ENCODE measurements at regions not wholly inside any gene's neighbourhood (a gene's known extent, or its start where the extent isn't known, plus 50 kb on each side); places are given as distances from the start of the nearest gene placed in this dataset.
"Not testable (repeated sequence)": the region's sequence is repeated elsewhere in the genome, so short reads cannot be mapped to it uniquely, and the experiment has no call there.

DNA sequence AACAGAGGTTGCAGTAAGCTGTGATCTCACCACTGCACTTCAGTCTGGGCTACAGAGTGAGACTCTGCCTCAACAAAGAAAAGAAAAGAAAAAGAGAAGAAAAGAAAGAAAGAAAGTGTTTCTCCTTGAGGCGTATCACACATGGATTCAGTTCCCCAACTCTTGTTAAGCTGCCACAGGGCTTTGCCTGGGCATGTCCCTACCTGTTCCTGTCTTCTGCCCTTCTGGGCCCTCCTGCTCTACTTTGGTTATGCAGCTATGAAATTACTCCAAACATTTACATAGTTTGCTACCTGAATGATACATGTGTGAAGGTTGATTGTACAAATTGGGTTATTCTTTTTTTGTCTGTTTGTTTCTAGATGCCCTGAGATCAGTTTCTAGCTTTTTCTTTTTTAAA lies 929.8 kb downstream of the SPATA31A7 start:
- H3K4me1 Mint-ChIP-seq; DNase-seq; H3K4me3 Mint-ChIP-seq; H3K27me3 Mint-ChIP-seq; H3K36me3 Mint-ChIP-seq; H3K36me3 ChIP-seq (ENCODE audit: insufficient read depth, low read length); H3K4me3 ChIP-seq (ENCODE audit: low read length); H3K9me3 Mint-ChIP-seq; CTCF ChIA-PET; POLR2A ChIA-PET; H3K27ac ChIP-seq (ENCODE audit: low read depth, low read length); H3K9me3 ChIP-seq (ENCODE audit: low read length); H3K4me1 ChIP-seq (ENCODE audit: insufficient read depth, low read length); H3K27ac Mint-ChIP-seq; H3K27me3 ChIP-seq (ENCODE audit: insufficient read depth, low read length, poor library complexity, severe bottlenecking): not testable (repeated sequence)

DNA sequence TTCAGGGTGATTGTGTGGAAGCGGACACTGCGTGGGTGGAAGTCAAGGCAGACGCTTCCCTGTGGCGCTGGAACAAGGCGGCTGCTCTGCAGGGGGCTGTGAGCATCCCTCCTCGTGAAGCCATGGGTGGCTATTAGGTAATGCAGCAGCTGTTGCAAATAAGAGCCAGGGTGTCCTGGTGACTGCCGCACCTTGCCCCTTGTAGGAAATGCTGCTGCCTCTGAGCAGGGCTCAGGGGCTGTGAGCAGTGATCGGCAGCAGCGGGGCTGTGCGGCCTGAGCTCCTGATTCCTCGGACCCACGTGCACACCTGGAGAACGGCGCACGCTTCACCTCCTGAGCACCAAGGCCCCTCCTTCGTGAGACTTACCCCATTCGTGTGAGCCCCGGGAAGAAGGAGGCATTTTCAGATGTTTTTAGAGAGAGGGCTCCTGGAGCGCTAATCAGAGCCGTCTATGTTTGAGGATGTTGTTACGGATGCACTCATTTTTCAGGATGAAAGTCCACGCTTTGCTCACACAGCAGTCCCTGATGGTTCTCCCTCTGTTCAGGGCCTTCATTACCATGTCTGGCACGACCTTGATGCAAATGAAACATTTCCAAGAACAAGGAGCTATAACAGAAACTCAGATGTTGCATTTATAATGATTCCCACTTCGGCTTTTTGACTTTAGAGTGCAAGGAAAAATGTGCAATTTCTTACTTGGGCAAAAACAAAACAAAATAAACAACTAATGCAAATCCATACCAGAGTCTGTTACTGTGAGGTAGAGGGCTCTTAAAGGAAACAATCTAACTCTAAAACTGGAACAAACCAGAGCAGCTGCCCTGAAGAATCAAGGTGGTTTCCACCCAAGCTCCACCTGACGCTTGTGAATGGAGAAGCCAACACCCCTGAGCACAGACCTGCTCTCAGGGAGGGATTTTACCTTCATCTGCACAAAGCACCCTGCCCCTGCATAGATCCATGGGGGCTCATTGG lies 936.1 kb downstream of the SPATA31A7 start:
- H3K27me3 Mint-ChIP-seq; CTCF ChIA-PET; H3K27me3 ChIP-seq (ENCODE audit: insufficient read depth, low read length, poor library complexity, severe bottlenecking); H3K9me3 ChIP-seq (ENCODE audit: low read length); H3K4me3 Mint-ChIP-seq; H3K4me3 ChIP-seq (ENCODE audit: low read length); DNase-seq; H3K4me1 ChIP-seq (ENCODE audit: insufficient read depth, low read length); POLR2A ChIA-PET; H3K36me3 ChIP-seq (ENCODE audit: insufficient read depth, low read length); H3K9me3 Mint-ChIP-seq; H3K36me3 Mint-ChIP-seq; H3K27ac Mint-ChIP-seq; H3K27ac ChIP-seq (ENCODE audit: low read depth, low read length); H3K4me1 Mint-ChIP-seq: not testable (repeated sequence)

DNA sequence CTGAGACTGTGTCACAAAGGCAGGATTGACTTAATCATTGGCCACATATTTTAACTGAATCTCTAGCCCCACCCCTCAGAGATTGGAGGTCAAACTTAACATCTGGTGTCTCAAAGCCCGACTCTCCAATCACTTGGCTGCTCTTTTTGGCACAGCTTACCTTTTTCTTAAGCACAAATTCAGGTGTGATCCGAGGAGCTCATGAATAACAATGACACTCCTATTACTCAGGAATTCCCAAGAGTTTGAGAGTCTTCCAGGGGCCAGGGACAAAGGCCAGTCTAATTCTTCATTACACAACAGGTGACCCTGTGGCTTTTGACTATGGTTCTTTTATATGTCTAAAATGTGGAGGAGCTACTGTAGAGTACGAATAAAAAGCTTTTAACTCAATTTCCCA lies 945.2 kb downstream of the SPATA31A7 start:
- DNase-seq; H3K36me3 ChIP-seq (ENCODE audit: insufficient read depth, low read length); H3K4me1 ChIP-seq (ENCODE audit: insufficient read depth, low read length); H3K27me3 ChIP-seq (ENCODE audit: insufficient read depth, low read length, poor library complexity, severe bottlenecking); H3K36me3 Mint-ChIP-seq; H3K9me3 ChIP-seq (ENCODE audit: low read length); H3K4me3 Mint-ChIP-seq; H3K4me1 Mint-ChIP-seq; H3K9me3 Mint-ChIP-seq; H3K27ac ChIP-seq (ENCODE audit: low read depth, low read length); CTCF ChIA-PET; H3K4me3 ChIP-seq (ENCODE audit: low read length); H3K27ac Mint-ChIP-seq; H3K27me3 Mint-ChIP-seq; POLR2A ChIA-PET: not testable (repeated sequence)

GRCh38 chr9:62145648-62146047 lies 955.8 kb downstream of the SPATA31A7 start:
- DNase-seq; H3K4me1 ChIP-seq (ENCODE audit: insufficient read depth, low read length); H3K9me3 Mint-ChIP-seq; CTCF ChIA-PET; H3K4me3 ChIP-seq (ENCODE audit: low read length); H3K36me3 ChIP-seq (ENCODE audit: insufficient read depth, low read length); H3K36me3 Mint-ChIP-seq; H3K27ac Mint-ChIP-seq; H3K27me3 Mint-ChIP-seq; POLR2A ChIA-PET; H3K27me3 ChIP-seq (ENCODE audit: insufficient read depth, low read length, poor library complexity, severe bottlenecking); H3K4me3 Mint-ChIP-seq; H3K27ac ChIP-seq (ENCODE audit: low read depth, low read length); H3K4me1 Mint-ChIP-seq; H3K9me3 ChIP-seq (ENCODE audit: low read length): not testable (repeated sequence)
